H1 (cell line): ENCODE measurements at regions not wholly inside any gene's neighbourhood (a gene's known extent, or its start where the extent isn't known, plus 50 kb on each side); places are given as distances from the start of the nearest gene placed in this dataset.

Source experiments
- CTCF ChIA-PET: fragments of 300-600 bp; sonication (Branson Sonifier 250); formaldehyde crosslinking; loops from one replicate; lab custom pipeline; 2021; ENCODE audit not compliant: partially characterized antibody; lab: Charles Lee
- POLR2A ChIA-PET: fragments of 300-600 bp; sonication (Branson Sonifier 250); formaldehyde crosslinking; loops from one replicate; lab custom pipeline; 2021; ENCODE audit warnings: inconsistent platforms; ENCODE audit not compliant: partially characterized antibody; lab: Charles Lee
- DNase-seq, 2 experiments: peaks; one replicate each; pipeline versions ENCODE4 v3.0.0 to v3.0.0-alpha.2; 2010 to 2022; ENCODE audit warnings: low spot score in 2 of 2, low read depth in 1 of 2, mixed read lengths in 1 of 2
- FAIRE-seq: peaks from 2 replicates; lab custom pipeline; 2011; peaks lifted over from hg19 to GRCh38; lab: Jason Lieb, UNC
- H2AFZ ChIP-seq: 2 replicates; pipeline ENCODE4 v1.8.1; 2012; ENCODE audit warnings: low read length, inconsistent platforms
- H2AK5ac ChIP-seq: 2 replicates; pipeline ENCODE4 v1.6.1; 2013; ENCODE audit warnings: low read depth, low read length
- H2BK120ac ChIP-seq: replicated peaks from 2 replicates; pipeline ENCODE3; 2013; ENCODE audit warnings: low read depth, low read length, inconsistent platforms
- H2BK12ac ChIP-seq: 2 replicates; pipeline ENCODE4 v1.6.1; 2013; ENCODE audit warnings: low read depth, low read length
- H2BK15ac ChIP-seq: 2 replicates; pipeline ENCODE4 v1.6.1; 2013; ENCODE audit warnings: low read length
- H2BK20ac ChIP-seq: 2 replicates; pipeline ENCODE4 v1.6.1; 2013; ENCODE audit warnings: low read length
- H2BK5ac ChIP-seq: 2 replicates; pipeline ENCODE4 v1.6.1; 2013; ENCODE audit warnings: low read depth, low read length
- H3K14ac ChIP-seq: 2 replicates; pipeline ENCODE4 v1.6.1; 2013; ENCODE audit warnings: inconsistent platforms; ENCODE audit not compliant: insufficient read length
- H3K18ac ChIP-seq: 2 replicates; pipeline ENCODE4 v1.6.1; 2013; ENCODE audit warnings: low read length; ENCODE audit errors: extremely low read depth
- H3K23ac ChIP-seq: 2 replicates; pipeline ENCODE4 v1.6.1; 2013; ENCODE audit warnings: inconsistent platforms; ENCODE audit not compliant: insufficient read length
- H3K23me2 ChIP-seq: 2 replicates; pipeline ENCODE4 v1.6.1; 2013; ENCODE audit warnings: low read depth, low read length
- H3K27ac ChIP-seq: 2 replicates; pipeline ENCODE4 v1.6.1; 2011; ENCODE audit warnings: low read depth, low read length, inconsistent platforms
- H3K27me3 ChIP-seq, 4 experiments: replicated peaks in 1 of 4; 1 replicate in 1 of 4; 2 replicates in 3 of 4; pipeline versions ENCODE4 v1.6.1 to v1.8.1; 2011 to 2013; ENCODE audit warnings: low read length in 3 of 4, mild to moderate bottlenecking in 3 of 4, inconsistent platforms in 2 of 4, mixed read lengths in 2 of 4, moderate library complexity in 1 of 4; ENCODE audit not compliant: control insufficient read depth in 3 of 4, insufficient read depth in 3 of 4; ENCODE audit errors: extremely low read depth in 1 of 4
- H3K36me3 ChIP-seq, 4 experiments: 2 replicates each; pipeline versions ENCODE4 v1.6.1 to v1.8.1; 2011 to 2013; ENCODE audit warnings: mild to moderate bottlenecking in 4 of 4, low read length in 3 of 4, moderate library complexity in 2 of 4, control low read depth in 1 of 4, inconsistent platforms in 1 of 4; ENCODE audit not compliant: insufficient read depth in 4 of 4, control insufficient read depth in 2 of 4
- H3K4ac ChIP-seq: replicated peaks from 2 replicates; pipeline ENCODE3; 2013; ENCODE audit warnings: low read length, low read depth, mixed read lengths, inconsistent platforms; ENCODE audit not compliant: insufficient read length
- H3K4me1 ChIP-seq, 4 experiments: replicated peaks in 1 of 4; 1 replicate in 1 of 4; 2 replicates in 3 of 4; pipeline versions ENCODE4 v1.6.1 to v1.8.1; 2011 to 2013; ENCODE audit warnings: low read length in 3 of 4, inconsistent platforms in 2 of 4, mixed read lengths in 1 of 4; ENCODE audit not compliant: insufficient read depth in 4 of 4, control insufficient read depth in 3 of 4
- H3K4me2 ChIP-seq, 2 experiments: 2 replicates each; pipeline versions ENCODE4 v1.6.1 to v1.8.1; 2011 to 2013; ENCODE audit warnings: low read depth in 2 of 2, low read length in 2 of 2, control low read depth in 1 of 2, inconsistent platforms in 1 of 2, mild to moderate bottlenecking in 1 of 2; ENCODE audit not compliant: insufficient read depth in 1 of 2
- H3K4me3 ChIP-seq, 4 experiments: fragments of 200-600, 300-600 bp in 1 of 4; sonication (generic), shearing (Covaris generic), sonication (Bioruptor Twin) in 1 of 4; 2 replicates each; pipeline versions ENCODE4 v1.5.1 to v1.8.1; 2011 to 2016; ENCODE audit warnings: low read length in 4 of 4, low read depth in 3 of 4, control low read depth in 2 of 4, inconsistent platforms in 2 of 4, mild to moderate bottlenecking in 2 of 4, mixed read lengths in 1 of 4, moderate library complexity in 1 of 4; ENCODE audit not compliant: insufficient read depth in 2 of 4; ENCODE audit errors: extremely low read depth in 1 of 4
- H3K56ac ChIP-seq: replicated peaks from 2 replicates; pipeline ENCODE3; 2013; ENCODE audit warnings: low read depth, mild to moderate bottlenecking, mixed read lengths, low read length, inconsistent platforms; ENCODE audit not compliant: insufficient read length
- H3K79me1 ChIP-seq: 2 replicates; pipeline ENCODE4 v1.6.1; 2013; ENCODE audit warnings: low read depth, low read length, control low read depth
- H3K79me2 ChIP-seq, 2 experiments: 2 replicates each; pipeline versions ENCODE4 v1.6.1 to v1.8.1; 2012 to 2013; ENCODE audit warnings: low read length in 2 of 2, mild to moderate bottlenecking in 2 of 2, inconsistent platforms in 1 of 2; ENCODE audit not compliant: insufficient read depth in 2 of 2, control insufficient read depth in 1 of 2
- H3K9ac ChIP-seq, 4 experiments: replicated peaks in 1 of 4; 1 replicate in 1 of 4; 2 replicates in 3 of 4; pipeline versions ENCODE4 v1.6.1 to v1.8.1; 2011 to 2013; ENCODE audit warnings: low read depth in 3 of 4, low read length in 3 of 4, control low read depth in 2 of 4, mild to moderate bottlenecking in 2 of 4, moderate library complexity in 2 of 4, inconsistent platforms in 1 of 4; ENCODE audit errors: extremely low read depth in 1 of 4
- H3K9me3 ChIP-seq, 2 experiments: 2 replicates each; pipeline versions ENCODE4 v1.6.1 to v1.8.1; 2012 to 2013; ENCODE audit warnings: mild to moderate bottlenecking in 2 of 2, moderate library complexity in 2 of 2, control low read depth in 1 of 2, inconsistent platforms in 1 of 2, low read depth in 1 of 2, low read length in 1 of 2, mixed read lengths in 1 of 2; ENCODE audit not compliant: insufficient read depth in 2 of 2
- H4K20me1 ChIP-seq, 2 experiments: replicated peaks in 1 of 2; 2 replicates each; pipeline versions ENCODE3 to v1.8.1; 2011 to 2013; ENCODE audit warnings: inconsistent platforms in 2 of 2, low read length in 2 of 2, mild to moderate bottlenecking in 1 of 2; ENCODE audit not compliant: insufficient read depth in 2 of 2, control insufficient read depth in 1 of 2
- H4K5ac ChIP-seq: 2 replicates; pipeline ENCODE4 v1.6.1; 2013; ENCODE audit warnings: low read length, low read depth, mixed read lengths, inconsistent platforms; ENCODE audit not compliant: insufficient read length
- H4K8ac ChIP-seq: 2 replicates; pipeline ENCODE4 v1.8.0; 2013; ENCODE audit warnings: mild to moderate bottlenecking, moderate library complexity, low read length, inconsistent platforms; ENCODE audit not compliant: insufficient read depth; ENCODE audit errors: extremely low read depth
- H4K91ac ChIP-seq: replicated peaks from 2 replicates; pipeline ENCODE3; 2013; ENCODE audit warnings: low read length, mixed read lengths, inconsistent platforms; ENCODE audit not compliant: insufficient read length
- BRCA1 ChIP-seq: IDR thresholded peaks from 2 replicates; pipeline ENCODE4 v1.6.1; 2012; ENCODE audit warnings: low read depth, low read length, improper control_type of control experiment
- EGR1 ChIP-seq: IDR thresholded peaks from 2 replicates; pipeline ENCODE4 v1.6.1; 2011; ENCODE audit warnings: low read depth, low read length, borderline replicate concordance
- KDM1A ChIP-seq: fragments of 200-600, 300-600 bp; sonication (generic); IDR thresholded peaks from 2 replicates; pipeline ENCODE4 v1.7.1; 2016; ENCODE audit warnings: mild to moderate bottlenecking, low read length, borderline replicate concordance
- MAFK ChIP-seq: IDR thresholded peaks from 2 replicates; pipeline ENCODE4 v1.6.1; 2012; ENCODE audit warnings: low read depth, mild to moderate bottlenecking, improper control_type of control experiment, low read length
- RAD21 ChIP-seq, 2 experiments: IDR thresholded peaks in 1 of 2; conservative IDR thresholded peaks in 1 of 2; 2 replicates each; pipeline ENCODE4 v1.6.1; 2011; ENCODE audit warnings: low read depth in 2 of 2, low read length in 2 of 2, improper control_type of control experiment in 1 of 2, inconsistent platforms in 1 of 2, mild to moderate bottlenecking in 1 of 2, moderate library complexity in 1 of 2
- RXRA ChIP-seq: IDR thresholded peaks from 2 replicates; pipeline ENCODE4 v1.6.1; 2011; ENCODE audit warnings: low read depth, mild to moderate bottlenecking, low read length, moderate library complexity; ENCODE audit not compliant: insufficient read depth
- SRF ChIP-seq: IDR thresholded peaks from 2 replicates; pipeline ENCODE4 v1.6.1; 2011; ENCODE audit warnings: mild to moderate bottlenecking, low read depth, low read length, moderate library complexity
- TBP ChIP-seq: IDR thresholded peaks from 2 replicates; pipeline ENCODE4 v1.6.1; 2011; ENCODE audit warnings: low read depth, low read length, improper control_type of control experiment
- WGBS, 2 experiments: shearing (Covaris generic) in 1 of 2; methylation state at CpG; one replicate each; pipeline versions ENCODE4 v1.1.6 to v1.1.7; 2013 to 2015; ENCODE audit warnings: low lambda C conversion rate in 2 of 2, mixed read lengths in 2 of 2, inconsistent platforms in 1 of 2, low coverage in 1 of 2, missing lambda C conversion rate in 1 of 2; ENCODE audit not compliant: insufficient replicate concordance in 2 of 2, insufficient coverage in 1 of 2, insufficient read length in 1 of 2; ENCODE audit errors: extremely low coverage in 1 of 2, missing lambda C conversion rate in 1 of 2; 5-methylcytosine and 5-hydroxymethylcytosine counted together

DNA sequence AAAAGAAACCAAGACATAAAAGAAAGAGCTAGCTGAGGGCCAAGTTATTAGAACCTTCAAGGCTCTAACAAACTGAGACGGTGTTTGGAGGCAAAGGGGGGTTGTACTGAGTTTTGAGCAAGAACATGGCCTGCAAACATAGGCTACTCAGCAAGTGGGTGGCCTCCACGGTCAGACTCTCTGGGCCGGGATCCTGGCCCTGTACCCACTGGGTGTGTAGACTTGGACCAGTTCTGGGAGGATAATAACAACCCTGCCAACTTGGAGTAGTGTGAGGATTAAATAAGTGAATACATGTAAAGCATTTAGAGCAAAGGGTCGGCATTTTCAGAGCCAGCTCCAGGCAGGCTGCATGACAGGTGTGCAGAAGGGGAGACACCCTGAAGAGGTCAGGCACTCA is 56.1 kb upstream of the TNFRSF19 start:
- Histone ChIP-seq H2BK120ac (no peak overlapping the region), H3K4ac (no peak overlapping the region), H3K14ac (no peak overlapping the region), H3K27me3 (no peaks in the 10 kb centered on the region), H2BK15ac (no peak overlapping the region), H4K5ac (no peak overlapping the region), H2AK5ac (no peak overlapping the region), H3K79me1 (no peaks in the 10 kb centered on the region), H3K9ac (no peak overlapping the region), H2BK12ac (no peak overlapping the region), H3K79me2 (no peaks in the 10 kb centered on the region), H3K4me3 (no peak overlapping the region), H3K18ac (no peak overlapping the region), H3K36me3 (no peaks in the 10 kb centered on the region), H2BK5ac (no peak overlapping the region), H3K27ac (no peak overlapping the region), H3K4me2 (no peak overlapping the region), H3K23me2 (no peaks in the 10 kb centered on the region), H3K4me1 (no peaks in the 10 kb centered on the region; a peak in 1 of 7 replicates), H4K20me1 (no peaks in the 10 kb centered on the region), H4K91ac (no peak overlapping the region), H3K23ac (no peak overlapping the region), H4K8ac (no peak overlapping the region), H3K9me3 (no peaks in the 10 kb centered on the region), H2AFZ (no peak overlapping the region), H2BK20ac (no peak overlapping the region), H3K56ac (no peak overlapping the region)
- no peak for FAIRE-seq
- TF ChIP-seq KDM1A: no peak
- TF ChIP-seq RXRA: no peak
- TF ChIP-seq SRF: no peak
- no peak for TF ChIP-seq EGR1
- no peak for TF ChIP-seq MAFK
- no peak for TF ChIP-seq TBP
- TF ChIP-seq RAD21 (IDR thresholded peaks at IDR 0.05 in 1 of 2, conservative IDR thresholded peaks at IDR 0.05 in 1 of 2; ENCODE audit: low read depth in 2 of 2, low read length in 2 of 2): no peak
- no peak for TF ChIP-seq BRCA1
- WGBS, 2 experiments: 94% methylated on average over 4 of the region's 4 CpGs; no CpG with 5 or more reads in 1 of the 2 experiments
- DNase-seq: no peak
- ChIA-PET POLR2A (no interaction called here), CTCF (interaction anchor here (0.8 to 3.7 kb wide), 12 partner anchors 11 to 314 kb away, joined by 3 to 32 read pairs (median 12); no protein-coding TSS in a partner anchor)
